GM19025 (cell line): ENCODE measurements at regions not wholly inside any gene's neighbourhood (a gene's known extent, or its start where the extent isn't known, plus 50 kb on each side); places are given as distances from the start of the nearest gene placed in this dataset.
"Not testable (repeated sequence)": the region's sequence is repeated elsewhere in the genome, so short reads cannot be mapped to it uniquely, and the experiment has no call there.

ENCODE experiments used
- ATAC-seq: cut with Tn5 transposase; IDR thresholded peaks from one replicate; pipeline ENCODE4 v1.9.1; 2021; ENCODE audit warnings: mild to moderate bottlenecking, low read depth, moderate library complexity; ENCODE audit not compliant: unreplicated experiment

DNA sequence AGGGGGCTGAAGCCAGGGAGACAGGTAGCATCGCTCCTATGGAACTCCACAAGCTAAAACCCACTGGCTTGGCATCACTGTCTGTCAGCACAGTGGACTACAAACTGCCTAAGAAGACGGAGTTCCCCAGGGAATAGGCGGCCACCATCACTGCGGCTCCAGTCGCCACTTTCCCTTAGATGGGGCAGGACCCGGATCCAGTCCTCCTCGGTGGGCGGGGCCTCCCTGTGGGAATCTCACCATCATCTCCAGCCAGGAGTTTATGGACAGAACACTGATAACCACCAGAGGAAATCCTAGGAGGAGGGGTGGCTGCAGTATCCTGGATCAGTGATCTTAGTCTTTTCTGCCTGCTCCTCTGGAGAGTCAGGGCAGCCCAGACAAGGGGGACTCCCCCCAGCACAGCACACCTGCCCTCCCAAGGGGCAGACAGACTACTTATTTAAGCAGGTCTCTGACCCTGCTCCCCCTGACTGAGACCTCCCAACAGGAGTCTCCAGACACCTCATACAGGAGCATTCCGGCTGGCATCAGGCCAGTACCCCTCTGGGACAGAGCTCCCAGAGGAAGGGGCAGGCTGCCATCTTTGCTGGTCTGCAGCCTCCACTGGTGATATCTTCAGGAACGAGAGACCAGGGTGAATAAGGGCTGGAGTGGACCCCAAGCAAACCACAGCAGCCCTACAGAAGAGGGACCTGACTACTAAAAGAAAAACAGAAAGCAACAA, 435.6 kb upstream of the RASGRP1 start:
- ATAC-seq: no peak

DNA sequence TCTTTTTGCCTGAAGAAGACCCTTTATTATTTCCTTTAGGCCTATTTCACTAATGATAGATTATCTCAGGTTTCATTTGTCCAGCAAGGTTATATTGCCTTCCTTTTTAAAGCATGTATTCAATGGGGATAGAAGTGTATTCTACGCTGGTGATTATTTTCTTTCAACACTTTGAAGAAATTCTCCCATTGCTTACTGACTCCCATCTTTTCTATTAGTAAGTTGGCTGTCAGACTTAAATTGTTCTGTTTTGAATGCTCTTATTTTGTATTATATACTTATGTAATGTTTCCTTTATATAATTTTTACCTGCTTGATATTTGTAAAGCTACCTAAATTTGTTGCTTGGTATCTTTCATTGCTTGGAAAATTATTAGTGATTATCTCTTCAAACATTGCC, 445.1 kb upstream of the RASGRP1 start:
- no peak for ATAC-seq

DNA sequence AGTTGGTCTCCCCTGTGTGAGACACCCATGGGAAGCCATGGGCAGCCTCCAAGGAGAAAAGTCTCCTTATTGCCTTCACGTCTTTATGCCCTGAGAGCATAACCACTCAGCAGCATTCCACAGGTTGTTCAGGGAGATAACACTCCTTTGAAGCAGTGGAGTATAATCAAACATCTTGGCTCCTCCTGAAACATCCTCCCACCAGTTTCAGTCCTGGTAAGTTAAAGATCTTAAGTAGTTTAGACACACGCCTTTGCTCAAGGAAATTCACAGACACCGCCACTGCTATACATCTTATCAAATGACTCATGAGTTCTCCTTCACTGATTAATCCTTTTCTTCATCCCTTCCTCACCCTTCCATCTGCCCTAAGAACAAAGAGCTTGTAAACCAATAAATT, 446.5 kb upstream of the RASGRP1 start:
- not testable (repeated sequence) for ATAC-seq

DNA sequence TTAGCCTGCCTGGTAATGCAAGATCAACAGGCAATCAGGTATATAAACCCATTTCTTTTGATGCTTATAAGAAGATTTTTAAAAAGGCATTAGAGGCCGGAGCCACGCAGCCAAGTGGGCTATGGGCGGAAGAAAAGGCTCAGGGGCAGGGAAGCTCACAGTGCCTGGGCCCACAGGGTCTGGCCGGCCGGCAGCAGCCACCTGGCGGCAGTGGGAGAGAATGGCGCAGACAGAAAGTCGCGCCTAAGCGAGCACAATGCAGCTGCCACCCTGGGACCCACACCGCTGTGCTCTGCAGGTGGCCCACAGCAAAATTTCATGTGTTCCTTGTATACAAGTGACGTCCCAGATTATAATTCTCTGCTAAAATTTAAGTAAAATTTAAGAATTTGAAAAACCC, 448.6 kb upstream of the RASGRP1 start:
- ATAC-seq: no peak

DNA sequence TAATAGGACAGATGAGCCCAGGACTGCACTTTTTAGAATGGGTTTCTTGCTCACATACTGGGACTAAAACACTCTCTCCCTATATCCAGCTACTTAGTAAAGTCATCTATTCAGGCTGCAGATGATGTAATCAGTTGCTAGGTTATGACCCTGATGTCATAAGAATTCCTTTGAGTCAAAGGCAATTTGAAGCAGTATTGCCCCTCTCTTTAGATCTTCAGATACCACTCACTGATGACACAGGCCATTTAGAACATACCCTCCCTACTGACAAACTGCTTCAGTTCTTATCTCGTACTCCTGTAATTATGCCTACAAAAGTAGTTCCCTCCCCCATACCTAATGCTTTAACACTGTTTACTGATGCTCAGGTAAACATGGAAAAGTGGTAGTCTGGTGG, 450.1 kb upstream of the RASGRP1 start:
- ATAC-seq: no peak

DNA sequence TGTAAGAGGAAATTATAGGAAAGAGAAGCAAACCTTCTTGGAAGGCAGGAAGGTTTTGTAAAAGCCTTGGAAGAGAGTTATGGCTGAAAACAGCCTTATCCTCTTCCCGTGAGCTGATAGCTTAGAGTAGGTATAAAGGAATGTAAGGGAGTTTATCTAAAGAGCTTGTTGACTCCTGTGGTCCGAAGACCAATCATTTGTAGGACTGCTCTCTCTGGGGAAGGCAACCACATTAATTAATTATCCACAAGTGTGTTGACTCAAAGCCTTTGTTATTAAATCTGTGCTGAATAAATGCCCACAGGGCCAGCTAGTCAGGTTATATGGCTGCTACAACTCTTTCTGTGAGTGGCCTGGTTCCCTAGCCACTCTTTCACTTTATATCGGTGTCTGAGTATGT, 452.1 kb upstream of the RASGRP1 start:
- no peak for ATAC-seq

DNA sequence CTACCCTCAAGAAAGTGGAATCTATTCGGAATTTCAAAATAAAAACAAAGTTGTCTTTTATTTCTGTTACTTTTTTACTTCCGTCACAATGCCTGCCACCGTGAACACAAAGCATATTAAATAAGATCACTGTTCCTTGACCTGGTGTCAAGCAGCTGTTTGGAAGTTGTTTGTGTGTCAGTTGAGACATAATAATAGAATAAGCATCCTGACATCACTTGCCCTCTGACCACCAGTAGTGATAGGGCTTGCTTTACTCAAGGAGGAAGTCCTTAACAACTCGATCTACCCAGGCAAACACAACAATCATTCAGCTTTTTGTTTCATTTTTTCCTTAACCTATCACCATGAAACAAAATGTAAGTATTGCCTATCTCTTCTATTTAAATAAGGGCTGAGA, 454.4 kb upstream of the RASGRP1 start:
- no peak for ATAC-seq

DNA sequence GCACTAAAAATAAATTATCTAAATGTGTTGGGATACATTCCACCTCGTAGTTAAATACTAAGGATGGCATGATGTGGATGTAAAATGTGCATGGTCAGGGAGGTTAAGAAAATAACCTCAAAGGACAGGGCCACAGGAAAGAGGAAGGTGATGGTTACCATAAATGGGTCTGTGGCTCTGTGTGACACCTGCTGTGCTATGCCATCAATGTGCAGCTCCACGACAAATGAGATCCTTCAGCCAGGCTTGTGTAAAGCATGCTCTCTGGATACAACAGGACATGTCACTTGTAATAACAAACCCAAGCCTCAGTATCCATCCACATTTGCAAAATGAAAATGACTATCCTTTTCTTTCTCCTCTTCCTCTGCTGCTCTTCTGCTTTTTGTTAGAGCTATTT, 456.7 kb upstream of the RASGRP1 start:
- ATAC-seq: no peak

DNA sequence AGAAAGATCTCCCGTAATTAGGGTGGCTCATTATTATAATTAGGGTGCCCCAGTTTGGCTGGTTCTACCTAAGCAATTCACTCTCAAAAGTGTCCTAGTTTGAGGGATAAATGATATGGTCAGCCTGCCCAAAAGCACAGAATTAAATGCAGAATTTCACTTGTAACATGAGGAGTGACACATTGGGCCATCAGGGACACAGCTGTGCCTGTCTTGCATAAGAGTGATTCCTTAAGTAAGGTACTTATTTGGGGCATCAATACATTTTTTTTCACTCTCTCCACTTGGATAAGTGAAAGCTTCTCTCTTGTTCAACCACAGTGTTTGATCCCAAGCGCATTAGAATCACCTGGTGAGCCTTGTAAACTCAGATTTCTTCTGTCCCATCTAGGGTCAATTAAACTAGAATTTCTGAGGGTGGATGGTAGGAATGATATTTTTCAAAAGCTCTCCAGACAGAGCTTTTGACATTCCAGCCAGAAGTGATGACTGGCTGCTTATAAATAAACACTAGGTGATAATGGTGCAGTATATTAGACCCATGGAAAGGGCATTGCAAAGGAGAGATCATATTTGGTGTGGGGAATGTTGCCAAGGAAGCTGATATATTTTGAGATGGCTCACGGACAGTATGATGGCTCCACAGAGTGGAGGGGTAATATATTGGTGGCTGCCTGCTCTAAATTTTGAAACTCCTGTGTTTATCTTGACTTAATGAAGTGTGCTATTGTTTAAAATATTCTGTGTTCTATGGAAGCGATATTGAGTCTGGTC, 458.1 kb upstream of the RASGRP1 start:
- no peak for ATAC-seq

DNA sequence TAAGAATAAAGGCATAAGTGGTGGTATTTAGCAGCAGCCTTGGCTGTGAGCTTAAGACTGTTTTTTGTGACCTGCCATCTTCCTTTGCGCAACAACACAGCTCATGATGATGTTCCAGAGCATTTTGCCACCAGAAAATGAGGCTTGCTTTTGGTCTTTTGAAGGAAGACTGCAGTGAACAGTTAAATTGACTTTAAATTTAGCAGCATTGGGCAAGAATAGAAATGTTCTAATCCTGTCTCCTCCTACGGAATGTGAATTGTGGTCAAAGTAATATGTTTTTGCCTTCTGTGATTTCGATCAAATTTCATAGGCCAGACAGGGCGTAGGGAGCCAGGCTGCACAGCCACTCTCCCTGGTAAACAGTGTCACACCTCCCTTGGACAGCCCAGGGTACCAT, 460.7 kb upstream of the RASGRP1 start:
- no peak for ATAC-seq

DNA sequence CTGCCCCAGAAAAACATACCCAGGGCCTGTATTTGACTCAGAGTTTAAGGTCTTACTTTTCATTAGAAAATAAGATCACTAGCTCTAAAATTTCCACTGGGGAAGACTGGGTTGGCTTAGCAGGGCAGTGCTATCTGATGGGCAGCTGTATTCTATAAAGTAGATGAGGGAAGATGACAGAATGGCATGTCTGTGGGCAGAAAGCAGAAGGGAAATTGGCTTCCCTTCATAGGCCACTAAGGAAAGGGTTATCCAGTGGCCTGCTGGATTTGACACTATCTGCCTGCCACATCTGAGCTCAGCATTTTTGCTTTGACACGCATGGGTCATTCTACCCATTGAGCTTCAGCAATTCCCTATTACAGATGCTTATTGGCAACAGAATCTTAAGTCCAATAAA, 461.3 kb upstream of the RASGRP1 start:
- ATAC-seq: no peak

DNA sequence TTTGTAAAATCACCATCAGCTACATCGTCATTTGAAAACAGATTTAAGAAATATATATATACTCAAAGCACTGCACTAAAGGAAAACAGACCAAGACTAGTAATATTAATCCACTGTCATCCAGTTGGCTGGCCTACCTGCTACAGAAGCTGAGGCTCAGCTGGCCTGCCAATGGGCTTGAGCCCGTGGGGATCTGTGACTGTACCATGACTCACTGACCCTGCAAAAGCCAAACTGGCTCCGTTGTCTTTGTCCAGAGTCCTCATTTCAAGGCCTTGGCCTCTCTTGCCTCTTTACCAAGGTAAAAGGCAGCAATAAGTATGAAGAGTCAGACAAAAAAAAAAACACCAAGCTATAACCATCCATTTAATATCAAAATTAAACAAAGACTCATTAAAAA, 463.5 kb upstream of the RASGRP1 start:
- ATAC-seq: no peak

DNA sequence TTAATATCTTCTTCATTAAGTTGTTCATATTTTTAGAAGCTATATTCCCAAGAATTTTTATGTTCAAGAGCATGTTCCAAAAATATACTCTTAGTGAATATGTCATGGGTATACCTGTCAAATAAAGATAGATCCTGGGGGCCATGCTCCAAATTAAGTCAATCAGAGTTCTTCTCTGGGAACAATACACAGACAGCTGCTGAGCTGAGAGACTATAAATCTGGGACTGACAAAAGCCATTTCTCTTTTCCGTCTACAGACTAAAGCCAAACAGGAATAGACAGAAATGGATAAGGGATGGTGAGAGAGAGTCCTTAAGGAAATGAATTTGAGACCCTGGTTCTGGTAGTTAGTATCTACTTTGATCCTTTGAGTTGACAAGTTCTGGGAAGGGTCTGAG, 465.1 kb upstream of the RASGRP1 start:
- ATAC-seq: no peak

DNA sequence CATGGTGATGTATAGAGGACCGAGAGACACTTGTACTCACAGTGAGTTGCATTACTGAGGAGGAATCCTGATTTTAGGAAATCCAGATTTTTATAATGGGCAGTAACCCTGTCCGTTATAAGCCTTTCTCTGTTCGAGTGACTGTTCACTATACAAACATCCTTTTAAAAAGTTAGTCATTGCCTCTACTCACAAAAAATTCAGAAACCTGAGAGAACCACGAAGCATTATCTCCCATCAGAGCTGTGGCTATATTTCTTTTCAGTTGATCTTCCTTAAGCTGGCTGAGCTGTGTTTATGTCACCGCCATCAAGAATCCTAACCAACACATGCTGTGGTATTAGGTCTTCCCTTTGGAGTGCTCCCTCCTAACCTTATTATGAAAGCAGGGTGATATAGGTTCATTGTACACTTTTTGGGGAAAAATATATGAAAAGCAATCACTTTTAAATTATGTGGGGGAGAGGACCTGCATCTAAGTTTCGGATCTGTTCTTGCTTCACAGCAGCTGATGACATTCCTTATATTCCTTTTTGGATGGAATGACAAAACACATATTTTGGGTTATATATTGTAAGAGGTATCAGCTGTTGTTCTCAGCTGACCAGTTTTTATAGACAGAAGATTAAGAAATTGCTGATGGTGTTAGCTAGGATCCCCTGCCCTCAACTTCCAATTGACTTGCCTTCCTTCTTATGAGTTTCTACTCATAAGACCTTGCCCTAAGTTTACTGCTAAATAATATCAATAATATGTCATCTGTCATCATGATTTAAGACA, 465.9 kb upstream of the RASGRP1 start:
- no peak for ATAC-seq

DNA sequence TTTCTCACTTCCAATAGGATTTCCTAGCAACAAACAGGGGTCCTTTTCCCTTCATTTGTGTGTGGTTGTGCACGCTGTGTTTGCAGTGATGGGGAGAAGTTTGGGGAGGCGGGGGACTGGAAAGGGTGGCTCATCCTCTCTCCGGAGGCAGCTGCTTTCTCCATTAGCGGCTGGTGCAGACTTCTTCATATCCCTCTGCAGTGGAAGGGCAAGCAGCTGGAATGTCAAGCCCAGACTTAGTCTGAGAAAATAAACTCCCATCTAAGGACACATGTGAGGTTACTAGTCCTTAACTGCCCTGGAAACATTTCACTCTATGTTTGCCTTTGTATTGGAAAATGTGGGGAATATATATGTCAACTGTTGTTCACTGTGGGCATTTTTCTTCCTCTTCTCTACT, 467.0 kb upstream of the RASGRP1 start:
- no peak for ATAC-seq

DNA sequence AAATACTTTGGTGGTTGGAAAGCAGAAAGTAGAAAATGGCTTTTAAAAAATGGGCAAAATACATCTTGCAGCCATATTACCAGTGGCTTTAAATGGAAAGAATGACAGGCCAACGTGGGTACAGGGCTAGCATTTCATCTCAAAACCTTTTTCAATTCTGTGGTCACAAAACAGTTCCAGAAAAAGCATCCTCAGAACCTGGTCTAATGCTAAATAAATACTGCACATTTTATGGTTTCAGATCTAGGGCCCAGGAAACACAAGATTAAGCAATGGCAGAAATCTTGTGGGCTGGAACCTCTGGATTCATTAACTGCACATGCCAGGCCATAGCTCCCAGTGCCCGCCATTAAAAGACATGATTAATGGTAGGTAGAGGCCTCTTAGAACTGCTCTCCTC, 470.2 kb upstream of the RASGRP1 start:
- no peak for ATAC-seq

DNA sequence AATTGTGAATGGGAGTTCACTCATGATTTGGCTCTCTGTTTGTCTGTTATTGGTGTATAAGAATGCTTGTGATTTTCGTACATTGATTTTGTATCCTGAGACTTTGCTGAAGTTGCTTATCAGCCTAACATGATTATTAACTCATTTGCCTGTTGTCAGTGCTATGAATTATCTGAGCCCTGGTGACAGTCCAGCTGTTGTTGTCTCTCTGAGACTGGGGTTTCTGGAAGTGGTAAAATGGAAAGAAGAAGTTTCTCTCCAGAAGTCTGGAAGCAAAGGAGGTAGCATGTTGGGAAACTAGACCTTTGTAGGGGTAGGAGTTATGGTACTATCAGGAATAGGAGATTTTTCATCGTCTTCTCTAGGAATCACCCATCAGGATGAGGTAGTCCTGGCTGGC, 473.0 kb upstream of the RASGRP1 start:
- ATAC-seq: not testable (repeated sequence)

DNA sequence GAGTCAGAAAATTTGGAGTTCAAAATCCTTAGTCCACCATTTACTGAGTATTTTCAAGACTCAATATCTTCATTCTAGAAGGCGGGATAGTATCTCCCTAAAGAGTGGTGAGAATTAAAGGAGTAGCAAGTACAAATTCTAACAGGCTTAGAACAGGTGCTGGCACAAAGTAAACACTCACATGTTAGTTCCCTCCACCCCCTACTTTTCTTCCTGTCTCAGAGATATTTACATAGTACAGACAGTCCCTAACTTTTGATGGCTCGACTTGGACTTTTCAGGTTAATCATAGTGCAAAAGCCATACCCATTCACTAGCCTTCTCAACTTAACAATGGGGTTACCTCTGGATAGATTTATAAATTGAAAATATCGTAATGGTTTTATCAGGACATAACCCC, 476.2 kb upstream of the RASGRP1 start:
- no peak for ATAC-seq

DNA sequence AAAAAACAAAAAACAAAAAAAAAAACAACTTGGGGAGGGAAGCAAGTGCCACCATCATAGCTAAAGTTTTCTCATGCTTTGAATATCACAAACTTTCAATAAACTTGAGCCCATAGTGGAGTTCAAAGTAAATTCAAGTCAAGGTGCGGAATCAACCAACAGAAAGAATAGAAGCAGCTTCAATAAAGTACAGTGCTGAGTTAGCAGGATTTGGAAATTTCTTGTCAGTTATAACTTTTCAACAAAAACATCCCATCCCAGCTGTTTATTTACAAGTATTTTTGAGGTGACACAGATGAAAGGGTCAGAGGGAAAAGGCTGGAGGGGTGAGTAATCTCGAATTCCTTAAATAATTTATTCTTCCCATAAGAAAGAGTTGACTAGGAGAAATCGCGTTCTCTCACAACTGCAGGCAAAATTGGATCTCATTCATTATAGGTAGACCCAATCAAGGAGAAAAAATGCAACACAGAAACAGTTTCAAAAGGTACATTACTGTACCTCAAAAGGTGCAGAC, 477.4 kb upstream of the RASGRP1 start:
- no peak for ATAC-seq

DNA sequence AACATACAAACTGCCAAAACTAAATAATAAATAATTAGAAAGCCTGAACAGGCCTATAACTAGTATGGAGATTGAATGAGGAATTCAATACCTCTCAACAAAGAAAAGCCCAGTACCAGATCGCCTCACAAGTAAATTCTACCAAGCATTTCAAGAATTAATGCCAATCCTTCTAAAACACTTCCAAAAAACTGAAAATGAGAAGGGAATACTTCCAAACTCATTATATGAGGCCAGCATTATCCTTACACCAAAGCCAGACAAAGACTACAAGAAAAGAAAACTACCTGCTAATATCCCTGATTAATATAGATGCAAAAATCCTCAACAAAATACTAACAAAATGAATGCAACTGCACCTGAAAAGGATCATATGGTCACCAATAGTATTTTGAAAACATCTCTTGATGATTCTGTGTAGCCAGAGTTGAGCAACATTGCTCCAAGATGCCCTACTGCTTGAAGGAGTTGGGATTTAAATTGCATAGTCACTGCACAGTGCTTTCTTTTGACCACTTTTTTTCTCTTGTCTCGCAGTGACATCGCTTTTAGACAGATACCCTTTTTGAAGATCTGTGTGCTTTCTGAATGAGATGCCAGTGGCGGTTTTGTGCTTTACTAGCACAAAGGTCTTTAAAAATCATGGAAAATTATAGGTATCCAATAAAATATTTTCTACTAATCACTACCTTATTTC, 487.2 kb upstream of the RASGRP1 start:
- no peak for ATAC-seq

DNA sequence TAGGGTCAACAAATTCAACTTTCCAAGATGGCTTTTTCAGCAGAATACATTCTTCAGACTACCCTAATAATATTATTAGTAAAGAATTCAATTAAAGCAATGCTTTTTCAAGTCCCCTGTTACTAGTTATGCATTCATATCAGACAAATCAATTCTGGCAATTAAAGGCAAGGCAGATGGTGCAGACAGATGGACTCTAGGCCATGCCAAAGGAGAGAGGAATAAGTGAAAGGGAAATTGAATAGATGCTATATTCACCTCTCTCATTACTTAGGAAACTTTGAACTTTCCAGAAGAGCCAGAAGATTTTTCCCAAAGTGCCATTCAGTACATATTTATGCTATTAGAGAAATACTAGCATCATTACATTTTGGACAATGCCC, 487.7 kb upstream of the RASGRP1 start:
- no peak for ATAC-seq
